AG10803 (cell line): ENCODE measurements at regions not wholly inside any gene's neighbourhood (a gene's known extent, or its start where the extent isn't known, plus 50 kb on each side); places are given as distances from the start of the nearest gene placed in this dataset.
A peak's percentile ranks its signal among the peaks of the same experiment; 100 is the strongest.

Experiments used
- DNase-seq: peaks from one replicate; pipeline ENCODE4 v3.0.0; 2010; ENCODE audit warnings: low read depth
- H3K4me3 ChIP-seq: 2 replicates; pipeline ENCODE4 v1.5.1; 2011; ENCODE audit warnings: mild to moderate bottlenecking, low read length, control low read depth
- CTCF ChIP-seq: conservative IDR thresholded peaks from 2 replicates; pipeline ENCODE4 v1.5.1; 2011; ENCODE audit warnings: mild to moderate bottlenecking, low read length, control low read depth, inconsistent platforms

GRCh38 chr4:147078875-147079658 lies 133.4 kb upstream of the TTC29 start:
- no peak overlapping the region for H3K4me3 ChIP-seq
- TF ChIP-seq CTCF: no peak
- no peak for DNase-seq

GRCh38 chr4:147084861-147085260 lies 139.2 kb upstream of the TTC29 start:
- no peak for TF ChIP-seq CTCF
- no peak for DNase-seq
- H3K4me3 ChIP-seq: no peak overlapping the region

- no peak for TF ChIP-seq CTCF
- no peak overlapping the region for H3K4me3 ChIP-seq
- peak; percentile 56 for DNase-seq
These were observed 140.1 kb upstream of the TTC29 start for GRCh38 chr4:147085781-147086180.

- no peak for TF ChIP-seq CTCF
- H3K4me3 ChIP-seq: peak overlapping the region; percentile 15
- DNase-seq: peak; percentile 46
These were observed 142.5 kb upstream of the TTC29 start for GRCh38 chr4:147088146-147088545.

GRCh38 chr4:147090486-147090885 lies 144.8 kb upstream of the TTC29 start:
- H3K4me3 ChIP-seq: no peak overlapping the region
- no peak for DNase-seq
- no peak for TF ChIP-seq CTCF

- no peak for TF ChIP-seq CTCF
- no peak overlapping the region for H3K4me3 ChIP-seq
- no peak for DNase-seq
These were observed 147.5 kb upstream of the TTC29 start for GRCh38 chr4:147093206-147093605.

- H3K4me3 ChIP-seq: no peak overlapping the region
- peak; percentile 19 for TF ChIP-seq CTCF
- DNase-seq: no peak
These were observed 148.6 kb upstream of the TTC29 start for GRCh38 chr4:147094238-147094637.
